HCT116 (cell line): ENCODE measurements at regions not wholly inside any gene's neighbourhood (a gene's known extent, or its start where the extent isn't known, plus 50 kb on each side); places are given as distances from the start of the nearest gene placed in this dataset.

Experiments used
- ATAC-seq: fragments of 200-7000 bp; cut with Tn5 transposase; 2 replicates; pipeline ENCODE4 v1.9.1; 2020; ENCODE audit warnings: mild to moderate bottlenecking, moderate library complexity
- BruUV-seq: library from RNA; stranded (reverse); fragments of 400-500 nt; replicated peaks from 2 replicates; lab custom pipeline; 2021; lab: Mats Ljungman, UMichigan
- CTCF ChIA-PET: fragments of 300-600 bp; sonication (Branson Sonifier 250); formaldehyde crosslinking; loops from one replicate; lab custom pipeline; 2021; ENCODE audit warnings: antibody characterized with exemption; lab: Charles Lee
- POLR2A ChIA-PET: fragments of 300-600, 350-600 bp; sonication (Branson Sonifier 250); formaldehyde crosslinking; loops from one replicate; lab custom pipeline; 2021; ENCODE audit warnings: antibody characterized with exemption; lab: Charles Lee
- RAD21 ChIA-PET, 2 experiments: fragments of 300-600 bp; sonication (Branson Sonifier 250); formaldehyde crosslinking; loops; one replicate each; lab custom pipeline; 2023; ENCODE audit warnings: low total read pairs in 2 of 2; ENCODE audit not compliant: uncharacterized antibody in 2 of 2, unreplicated experiment in 2 of 2, low non-redundant PET in 1 of 2; lab: Charles Lee
- DNase-seq: peaks from one replicate; pipeline ENCODE4 v3.0.0-alpha.2; 2010; ENCODE audit warnings: low read depth, low spot score
- H2AFZ ChIP-seq: fragments of 200-600 bp; shearing (Covaris generic), sonication (generic); 2 replicates; pipeline ENCODE4 v1.6.1; 2017; ENCODE audit warnings: low read depth, mixed run types, mixed read lengths, antibody characterized with exemption, low read length; ENCODE audit not compliant: poor library complexity, severe bottlenecking
- H3K27ac ChIP-seq: 2 replicates; pipeline ENCODE4 v1.5.1; 2012; ENCODE audit warnings: low read depth, low read length
- H3K27me3 ChIP-seq: fragments of 200-600 bp; sonication (generic); 2 replicates; pipeline ENCODE4 v1.6.1; 2016; ENCODE audit warnings: mixed run types, low read length, mixed read lengths; ENCODE audit not compliant: insufficient read depth
- H3K36me3 ChIP-seq, 2 experiments: fragments of 200-500 bp in 1 of 2; fragments of 200-600 bp in 1 of 2; sonication (Bioruptor generic) in 1 of 2; sonication (generic) in 1 of 2; 2 replicates each; pipeline versions ENCODE4 v1.5.1 to v1.6.1; 2014 to 2016; ENCODE audit warnings: low read length in 2 of 2, inconsistent platforms in 1 of 2, mixed read lengths in 1 of 2, mixed run types in 1 of 2; ENCODE audit not compliant: insufficient read depth in 2 of 2, control insufficient read depth in 1 of 2
- H3K4me1 ChIP-seq, 2 experiments: fragments of 200-600 bp in 1 of 2; sonication (generic) in 1 of 2; 2 replicates each; pipeline versions ENCODE4 v1.5.1 to v1.6.1; 2012 to 2017; ENCODE audit warnings: low read length in 2 of 2, inconsistent platforms in 1 of 2, mild to moderate bottlenecking in 1 of 2, mixed read lengths in 1 of 2, mixed run types in 1 of 2, moderate library complexity in 1 of 2; ENCODE audit not compliant: insufficient read depth in 2 of 2, control insufficient read depth in 1 of 2
- H3K4me2 ChIP-seq: fragments of 200-600 bp; sonication (generic); 2 replicates; pipeline ENCODE4 v1.6.1; 2017; ENCODE audit warnings: mixed run types, low read length, mixed read lengths
- H3K4me3 ChIP-seq, 2 experiments: fragments of 200-600 bp in 1 of 2; sonication (generic) in 1 of 2; replicated peaks in 1 of 2; 2 replicates each; pipeline ENCODE4 v1.5.1; 2011 to 2016; ENCODE audit warnings: low read length in 2 of 2, control low read depth in 1 of 2, low read depth in 1 of 2, mild to moderate bottlenecking in 1 of 2, mixed read lengths in 1 of 2, mixed run types in 1 of 2
- H3K79me2 ChIP-seq: fragments of 200-600 bp; sonication (generic); 2 replicates; pipeline ENCODE4 v1.6.1; 2017; ENCODE audit warnings: mild to moderate bottlenecking, mixed run types, low read length, moderate library complexity, mixed read lengths; ENCODE audit not compliant: insufficient read depth
- H3K9ac ChIP-seq: fragments of 200-600 bp; sonication (generic); 2 replicates; pipeline ENCODE4 v1.6.1; 2016; ENCODE audit warnings: low read length, mixed read lengths
- H3K9me2 ChIP-seq: fragments of 200-600 bp; sonication (generic), shearing (Covaris generic); 2 replicates; pipeline ENCODE4 v1.6.1; 2017; ENCODE audit warnings: mixed run types, mild to moderate bottlenecking, moderate library complexity; ENCODE audit not compliant: insufficient read depth
- H3K9me3 ChIP-seq, 2 experiments: fragments of 200-500 bp in 1 of 2; fragments of 200-600 bp in 1 of 2; sonication (Bioruptor generic) in 1 of 2; sonication (generic) in 1 of 2; 2 replicates each; pipeline ENCODE4 v1.6.1; 2014 to 2017; ENCODE audit warnings: low read length in 2 of 2, mixed read lengths in 2 of 2, inconsistent platforms in 1 of 2, low read depth in 1 of 2, mild to moderate bottlenecking in 1 of 2, mixed run types in 1 of 2, moderate library complexity in 1 of 2; ENCODE audit not compliant: control insufficient read depth in 1 of 2, insufficient read depth in 1 of 2
- H4K20me1 ChIP-seq: fragments of 200-600 bp; sonication (generic), shearing (Covaris generic); 2 replicates; pipeline ENCODE4 v1.6.1; 2017; ENCODE audit warnings: mixed run types, mild to moderate bottlenecking, moderate library complexity; ENCODE audit not compliant: insufficient read depth
- CBX3 ChIP-seq: IDR thresholded peaks from 2 replicates; pipeline ENCODE4 v1.6.1; 2012; ENCODE audit warnings: low read depth
- EGR1 ChIP-seq: IDR thresholded peaks from 2 replicates; pipeline ENCODE4 v1.6.1; 2012; ENCODE audit warnings: low read depth
- ELF1 ChIP-seq: IDR thresholded peaks from 2 replicates; pipeline ENCODE4 v1.6.1; 2012; ENCODE audit warnings: low read depth, borderline replicate concordance
- EZH2 ChIP-seq: fragments of 200-600 bp; sonication (generic); IDR thresholded peaks from 2 replicates; pipeline ENCODE4 v1.6.1; 2017; ENCODE audit warnings: antibody characterized with exemption, mixed run types
- EZH2phosphoT487 ChIP-seq: fragments of 200-600 bp; IDR thresholded peaks from 2 replicates; pipeline ENCODE4 v1.6.1; 2018; ENCODE audit warnings: antibody characterized with exemption, borderline replicate concordance
- FOSL1 ChIP-seq: IDR thresholded peaks from 2 replicates; pipeline ENCODE4 v1.6.1; 2012; ENCODE audit warnings: low read depth
- POLR2A ChIP-seq: IDR thresholded peaks from 2 replicates; pipeline ENCODE4 v1.7.0; 2011; ENCODE audit warnings: borderline replicate concordance; ENCODE audit not compliant: insufficient read depth, insufficient read length; ENCODE audit errors: extremely low read depth
- POLR2AphosphoS5 ChIP-seq: IDR thresholded peaks from 2 replicates; pipeline ENCODE4 v1.6.1; 2011; ENCODE audit warnings: mild to moderate bottlenecking, low read depth, low read length, moderate library complexity
- RAD21 ChIP-seq: IDR thresholded peaks from 2 replicates; pipeline ENCODE4 v1.6.1; 2012; ENCODE audit warnings: low read depth, mild to moderate bottlenecking
- REST ChIP-seq: IDR thresholded peaks from 2 replicates; pipeline ENCODE4 v1.6.1; 2012; ENCODE audit warnings: low read depth
- SP1 ChIP-seq: IDR thresholded peaks from 2 replicates; pipeline ENCODE4 v1.6.1; 2012; ENCODE audit warnings: low read depth
- SRF ChIP-seq: IDR thresholded peaks from 2 replicates; pipeline ENCODE4 v1.6.1; 2012; ENCODE audit warnings: low read depth
- TCF7L2 ChIP-seq: IDR thresholded peaks from 2 replicates; pipeline ENCODE4 v1.7.0; 2011; ENCODE audit warnings: borderline replicate concordance, inconsistent platforms; ENCODE audit not compliant: insufficient read depth, insufficient read length; ENCODE audit errors: extremely low read depth
- YY1 ChIP-seq: IDR thresholded peaks from 2 replicates; pipeline ENCODE4 v1.6.1; 2011; ENCODE audit warnings: low read length, low read depth, moderate library complexity, mild to moderate bottlenecking; ENCODE audit not compliant: insufficient replicate concordance; ENCODE audit errors: extremely low read depth
- ZFX ChIP-seq: fragments of 450-650 bp; IDR thresholded peaks from 2 replicates; pipeline ENCODE4 v1.6.1; 2017
- intact Hi-C: fragments of 100-400 bp; cut with micrococcal nuclease; formaldehyde crosslinking; loops from 2 replicates; pipeline ENCODE4 v1.10.0; 2022
- TF ChIP-seq, protein P1 (sequence below): IDR thresholded peaks from 2 replicates; pipeline ENCODE4 v1.6.1; 2011; ENCODE audit warnings: mild to moderate bottlenecking, low read length, moderate library complexity; ENCODE audit not compliant: insufficient replicate concordance; ENCODE audit errors: extremely low read depth
- TF ChIP-seq, protein P2 (sequence below): IDR thresholded peaks from 2 replicates; pipeline ENCODE4 v1.6.1; 2012

DNA sequence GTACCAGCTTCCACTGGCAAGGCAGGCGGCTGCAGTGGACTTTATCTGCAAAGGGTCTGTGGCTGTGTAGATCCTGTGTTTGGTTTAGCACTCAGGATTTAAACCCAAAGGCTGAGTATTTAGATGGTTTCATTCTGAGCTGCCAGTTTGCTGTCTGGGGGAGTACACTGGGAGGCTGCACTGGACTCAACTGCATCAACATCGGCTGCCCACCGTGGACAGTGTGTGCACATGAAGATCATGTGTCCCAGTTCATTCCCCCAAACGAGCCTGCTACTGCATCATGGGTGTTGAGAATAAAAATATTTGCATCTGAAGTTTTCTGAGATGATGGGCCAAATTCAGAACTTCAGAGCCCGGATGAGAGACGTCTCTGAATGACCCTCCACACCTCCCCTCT is 328.6 kb upstream of the SHH start:
- CTCF ChIA-PET = no interaction called here
- no TSS peak for BruUV-seq
- H3K9me2 ChIP-seq = no peaks in the 10 kb centered on the region

DNA sequence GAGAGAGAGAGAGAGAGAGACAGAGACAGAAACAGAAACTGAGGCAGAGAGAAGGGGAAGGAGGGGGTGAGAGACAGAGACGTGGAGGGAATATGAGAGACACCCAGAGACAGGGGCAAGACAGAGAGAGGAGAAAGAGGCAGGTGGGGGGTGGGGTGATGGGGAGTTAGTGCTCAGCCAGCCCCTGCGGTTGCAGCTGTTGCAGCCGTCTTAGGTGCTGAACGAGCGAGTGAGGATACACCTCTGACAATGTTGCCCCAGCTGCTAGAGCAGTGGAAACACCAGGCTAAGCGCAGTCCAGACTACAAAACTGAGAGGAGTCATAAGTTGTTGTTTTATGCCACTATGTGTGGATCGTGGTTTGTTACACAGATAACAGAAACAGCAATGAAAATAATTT is 328.2 kb upstream of the SHH start:
- Histone ChIP-seq H3K79me2 (no peaks in the 10 kb centered on the region), H3K27me3 (no peaks in the 10 kb centered on the region), H3K9me3 (no peaks in the 10 kb centered on the region), H3K4me1 (no peaks in the 10 kb centered on the region), H3K9me2 (no peaks in the 10 kb centered on the region), H3K27ac (no peak overlapping the region), H3K4me2 (no peak overlapping the region), H4K20me1 (no peaks in the 10 kb centered on the region), H3K9ac (no peak overlapping the region), H3K36me3 (no peaks in the 10 kb centered on the region), H3K4me3 (no peak overlapping the region), H2AFZ (no peak overlapping the region)
- ChIA-PET POLR2A (no interaction called here), RAD21 (no interaction called here), CTCF (no interaction called here)
- no peak for DNase-seq
- intact Hi-C loops = no loop called here
- ATAC-seq = no peak
- no TSS peak for BruUV-seq
- no peak for TF ChIP-seq ZFX
- TF ChIP-seq POLR2A = no peak
- TF ChIP-seq, protein P1, sequence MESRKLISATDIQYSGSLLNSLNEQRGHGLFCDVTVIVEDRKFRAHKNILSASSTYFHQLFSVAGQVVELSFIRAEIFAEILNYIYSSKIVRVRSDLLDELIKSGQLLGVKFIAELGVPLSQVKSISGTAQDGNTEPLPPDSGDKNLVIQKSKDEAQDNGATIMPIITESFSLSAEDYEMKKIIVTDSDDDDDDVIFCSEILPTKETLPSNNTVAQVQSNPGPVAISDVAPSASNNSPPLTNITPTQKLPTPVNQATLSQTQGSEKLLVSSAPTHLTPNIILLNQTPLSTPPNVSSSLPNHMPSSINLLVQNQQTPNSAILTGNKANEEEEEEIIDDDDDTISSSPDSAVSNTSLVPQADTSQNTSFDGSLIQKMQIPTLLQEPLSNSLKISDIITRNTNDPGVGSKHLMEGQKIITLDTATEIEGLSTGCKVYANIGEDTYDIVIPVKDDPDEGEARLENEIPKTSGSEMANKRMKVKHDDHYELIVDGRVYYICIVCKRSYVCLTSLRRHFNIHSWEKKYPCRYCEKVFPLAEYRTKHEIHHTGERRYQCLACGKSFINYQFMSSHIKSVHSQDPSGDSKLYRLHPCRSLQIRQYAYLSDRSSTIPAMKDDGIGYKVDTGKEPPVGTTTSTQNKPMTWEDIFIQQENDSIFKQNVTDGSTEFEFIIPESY = no peak
- TF ChIP-seq EZH2phosphoT487 = no peak
- no peak for TF ChIP-seq RAD21
- no peak for TF ChIP-seq SRF
- no peak for TF ChIP-seq REST
- TF ChIP-seq FOSL1 = no peak
- TF ChIP-seq ELF1 = no peak
- no peak for TF ChIP-seq EGR1
- no peak for TF ChIP-seq SP1
- no peak for TF ChIP-seq POLR2AphosphoS5
- TF ChIP-seq CBX3 = no peak
- no peak for TF ChIP-seq TCF7L2
- TF ChIP-seq, protein P2, sequence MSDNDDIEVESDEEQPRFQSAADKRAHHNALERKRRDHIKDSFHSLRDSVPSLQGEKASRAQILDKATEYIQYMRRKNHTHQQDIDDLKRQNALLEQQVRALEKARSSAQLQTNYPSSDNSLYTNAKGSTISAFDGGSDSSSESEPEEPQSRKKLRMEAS = no peak

More for the DNA sequence above, 328.6 kb upstream of the SHH start:
- intact Hi-C loops = no loop called here
- ChIA-PET RAD21 (no interaction called here), POLR2A (no interaction called here)
- H2AFZ ChIP-seq = no peak overlapping the region
- ATAC-seq (no peak), DNase-seq (no peak)
- no peaks in the 10 kb centered on the region for H3K27me3 ChIP-seq
- H3K79me2 ChIP-seq = no peaks in the 10 kb centered on the region
- H3K4me2 ChIP-seq = no peak overlapping the region
- no peaks in the 10 kb centered on the region for H4K20me1 ChIP-seq
- H3K27ac ChIP-seq = no peak overlapping the region
- no peaks in the 10 kb centered on the region for H3K9me3 ChIP-seq
- H3K4me1 ChIP-seq = no peaks in the 10 kb centered on the region
- no peak overlapping the region for H3K9ac ChIP-seq
- H3K36me3 ChIP-seq = no peaks in the 10 kb centered on the region
- no peak overlapping the region for H3K4me3 ChIP-seq
- TF ChIP-seq YY1 = no peak
- TF ChIP-seq RAD21 = no peak
- no peak for TF ChIP-seq EZH2
- no peak for TF ChIP-seq SRF
- no peak for TF ChIP-seq ZFX
- TF ChIP-seq POLR2A = no peak
- no peak for TF ChIP-seq EGR1
